H9 (cell line): ENCODE measurements at regions not wholly inside any gene's neighbourhood (a gene's known extent, or its start where the extent isn't known, plus 50 kb on each side); places are given as distances from the start of the nearest gene placed in this dataset.
A peak's percentile ranks its signal among the peaks of the same experiment; 100 is the strongest.

Experiments used
- DNase-seq: peaks from one replicate; pipeline ENCODE4 v3.0.0-alpha.2; 2017
- H2AFZ ChIP-seq: one replicate; pipeline ENCODE4 v1.6.1; 2013; ENCODE audit warnings: mild to moderate bottlenecking, low read length, control low read depth, moderate library complexity
- H2AK5ac ChIP-seq: 2 replicates; pipeline ENCODE4 v1.6.1; 2013; ENCODE audit warnings: low read length, control low read depth, mixed read lengths; ENCODE audit not compliant: insufficient read length
- H2BK120ac ChIP-seq: one replicate; pipeline ENCODE4 v1.6.1; 2013; ENCODE audit warnings: low read depth, mild to moderate bottlenecking, low read length, control low read depth, inconsistent platforms; ENCODE audit not compliant: poor library complexity, severe bottlenecking
- H2BK12ac ChIP-seq: 2 replicates; pipeline ENCODE4 v1.6.1; 2013; ENCODE audit warnings: low read length, control low read depth, mixed read lengths, low read depth; ENCODE audit not compliant: insufficient read length
- H2BK15ac ChIP-seq: 2 replicates; pipeline ENCODE4 v1.6.1; 2013; ENCODE audit warnings: low read depth, low read length, control low read depth
- H2BK20ac ChIP-seq: one replicate; pipeline ENCODE4 v1.6.1; 2013; ENCODE audit warnings: low read depth, mild to moderate bottlenecking, low read length, control low read depth, inconsistent platforms; ENCODE audit not compliant: poor library complexity, severe bottlenecking
- H2BK5ac ChIP-seq: 2 replicates; pipeline ENCODE4 v1.6.1; 2013; ENCODE audit warnings: low read length, control low read depth, mixed read lengths; ENCODE audit not compliant: insufficient read length
- H3K14ac ChIP-seq: 2 replicates; pipeline ENCODE4 v1.6.1; 2013; ENCODE audit warnings: low read length, control low read depth; ENCODE audit not compliant: insufficient read depth
- H3K18ac ChIP-seq: 2 replicates; pipeline ENCODE4 v1.6.1; 2013; ENCODE audit warnings: low read depth, mild to moderate bottlenecking, mixed read lengths, low read length, control low read depth; ENCODE audit not compliant: insufficient read length
- H3K23ac ChIP-seq: 2 replicates; pipeline ENCODE4 v1.6.1; 2013; ENCODE audit warnings: low read length, control low read depth, mixed read lengths, low read depth; ENCODE audit not compliant: insufficient read length
- H3K23me2 ChIP-seq: 2 replicates; pipeline ENCODE4 v1.6.1; 2013; ENCODE audit warnings: low read depth, mild to moderate bottlenecking, mixed read lengths, low read length, control low read depth; ENCODE audit not compliant: insufficient read length, poor library complexity, severe bottlenecking
- H3K27ac ChIP-seq: 2 replicates; pipeline ENCODE4 v1.5.1; 2013; ENCODE audit warnings: low read length, control low read depth, mixed read lengths, low read depth; ENCODE audit not compliant: insufficient read length
- H3K27me3 ChIP-seq: 2 replicates; pipeline ENCODE4 v1.6.1; 2013; ENCODE audit warnings: low read length, control low read depth, inconsistent platforms; ENCODE audit not compliant: insufficient read depth
- H3K4ac ChIP-seq: 2 replicates; pipeline ENCODE4 v1.6.1; 2013; ENCODE audit warnings: low read depth, mild to moderate bottlenecking, control low read depth, inconsistent platforms, low read length, moderate library complexity
- H3K4me1 ChIP-seq: 2 replicates; pipeline ENCODE4 v1.6.1; 2013; ENCODE audit warnings: low read length, control low read depth, inconsistent platforms; ENCODE audit not compliant: insufficient read depth
- H3K4me2 ChIP-seq: 2 replicates; pipeline ENCODE4 v1.6.1; 2013; ENCODE audit warnings: low read length, control low read depth, mixed read lengths; ENCODE audit not compliant: insufficient read length, insufficient read depth
- H3K56ac ChIP-seq: 2 replicates; pipeline ENCODE4 v1.6.1; 2013; ENCODE audit warnings: low read depth, mild to moderate bottlenecking, mixed read lengths, low read length, control low read depth; ENCODE audit not compliant: insufficient read length
- H3K79me1 ChIP-seq: 2 replicates; pipeline ENCODE4 v1.6.1; 2013; ENCODE audit warnings: low read depth, mild to moderate bottlenecking, moderate library complexity, low read length, control low read depth, inconsistent platforms; ENCODE audit not compliant: insufficient read depth, poor library complexity, severe bottlenecking
- H3K79me2 ChIP-seq: 2 replicates; pipeline ENCODE4 v1.6.1; 2013; ENCODE audit warnings: low read length, control low read depth, inconsistent platforms; ENCODE audit not compliant: insufficient read depth
- H3K9ac ChIP-seq: 2 replicates; pipeline ENCODE4 v1.6.1; 2013; ENCODE audit warnings: low read length, control low read depth, mixed read lengths; ENCODE audit not compliant: insufficient read length; ENCODE audit errors: extremely low read depth
- H3K9me3 ChIP-seq: one replicate; pipeline ENCODE4 v1.6.1; 2013; ENCODE audit warnings: low read depth, low read length, inconsistent platforms; ENCODE audit not compliant: control insufficient read depth
- H3T11ph ChIP-seq: one replicate; pipeline ENCODE4 v1.6.1; 2013; ENCODE audit warnings: mild to moderate bottlenecking, low read length, control low read depth, inconsistent platforms
- H4K20me1 ChIP-seq: one replicate; pipeline ENCODE4 v1.6.1; 2013; ENCODE audit not compliant: control insufficient read depth, insufficient read length, insufficient read depth
- H4K5ac ChIP-seq: 2 replicates; pipeline ENCODE4 v1.6.1; 2013; ENCODE audit warnings: low read depth, mild to moderate bottlenecking, mixed read lengths, low read length, control low read depth; ENCODE audit not compliant: insufficient read length
- H4K8ac ChIP-seq: replicated peaks from 2 replicates; pipeline ENCODE4 v1.6.1; 2013; ENCODE audit warnings: low read length, control low read depth, mixed read lengths, low read depth; ENCODE audit not compliant: insufficient read length
- H4K91ac ChIP-seq: 2 replicates; pipeline ENCODE4 v1.6.1; 2013; ENCODE audit warnings: low read depth, mild to moderate bottlenecking, moderate library complexity, mixed read lengths, low read length, control low read depth; ENCODE audit not compliant: insufficient read length
- H3K27ac Mint-ChIP-seq, 3 experiments: 2 replicates in 2 of 3; 3 replicates in 1 of 3; pipeline ENCODE4 v1.8.0; 2020 to 2021; ENCODE audit warnings: mixed read lengths in 3 of 3, mild to moderate bottlenecking in 1 of 3, moderate library complexity in 1 of 3
- H3K27me3 Mint-ChIP-seq: 2 replicates; pipeline ENCODE4 v1.8.0; 2021; ENCODE audit warnings: low read depth, mild to moderate bottlenecking, moderate library complexity, mixed read lengths
- H3K36me3 Mint-ChIP-seq, 3 experiments: 2 replicates in 2 of 3; 3 replicates in 1 of 3; pipeline ENCODE4 v1.8.0; 2020 to 2021; ENCODE audit warnings: low read depth in 3 of 3, mixed read lengths in 3 of 3; ENCODE audit not compliant: insufficient read depth in 1 of 3
- H3K4me1 Mint-ChIP-seq, 2 experiments: 2 replicates each; pipeline ENCODE4 v1.8.0; 2020; ENCODE audit warnings: mixed read lengths in 2 of 2
- H3K4me3 Mint-ChIP-seq, 2 experiments: 2 replicates in 1 of 2; 3 replicates in 1 of 2; pipeline ENCODE4 v1.8.0; 2020 to 2021; ENCODE audit warnings: mild to moderate bottlenecking in 2 of 2, mixed read lengths in 2 of 2, moderate library complexity in 1 of 2
- H3K9me3 Mint-ChIP-seq, 2 experiments: 2 replicates in 1 of 2; 3 replicates in 1 of 2; pipeline ENCODE4 v1.8.0; 2020; ENCODE audit warnings: mild to moderate bottlenecking in 2 of 2, mixed read lengths in 2 of 2, moderate library complexity in 1 of 2
- WGBS: extraction: QIAGEN DNeasy Blood & Tissue Kit; methylation state at CpG from one replicate; pipeline ENCODE4 v1.1.7; 2013; ENCODE audit warnings: missing lambda C conversion rate, low lambda C conversion rate, mixed read lengths; ENCODE audit not compliant: insufficient read length; ENCODE audit errors: extremely low coverage; 5-methylcytosine and 5-hydroxymethylcytosine counted together
- TF ChIP-seq, protein P1 (sequence below): fragments of 200-600 bp; sonication (generic); conservative IDR thresholded peaks from 3 replicates; pipeline ENCODE4 v1.8.0; 2021; ENCODE audit warnings: antibody characterized with exemption, mild to moderate bottlenecking

GRCh38 chr2:41546031-41546430, 501.8 kb upstream of the PKDCC start:
- Histone ChIP-seq H3K4me2 (no peak overlapping the region), H2BK5ac (no peak overlapping the region), H2AFZ (no peak overlapping the region), H3K9me3 (no peaks in the 10 kb centered on the region), H3K27me3 (no peaks in the 10 kb centered on the region), H3K23ac (no peak overlapping the region), H3K18ac (no peak overlapping the region), H2BK12ac (no peak overlapping the region), H3K4me1 (peaks cover 2% of the 10 kb centered on the region; the same call in 1 of the 2 replicates), H3K4ac (no peak overlapping the region), H3K27ac (no peak overlapping the region), H3K23me2 (no peaks in the 10 kb centered on the region), H2BK15ac (no peak overlapping the region), H3K79me2 (no peaks in the 10 kb centered on the region), H4K8ac (peak overlapping the region; percentile 88), H3K9ac (no peak overlapping the region), H3K56ac (no peak overlapping the region), H2BK20ac (no peak overlapping the region), H3K14ac (no peak overlapping the region), H3T11ph (no peak overlapping the region), H4K20me1 (no peaks in the 10 kb centered on the region), H3K79me1 (no peaks in the 10 kb centered on the region), H4K91ac (no peak overlapping the region), H2BK120ac (no peak overlapping the region), H2AK5ac (no peak overlapping the region), H4K5ac (no peak overlapping the region)
- no peak overlapping the region for H3K27ac Mint-ChIP-seq
- H3K4me1 Mint-ChIP-seq = peaks cover 3 to 7% of the 10 kb centered on the region in 2 experiments; a peak in 3 of 4 replicates
- WGBS = no CpG with 5 or more reads among the region's 4 CpGs
- no peak overlapping the region for H3K4me3 Mint-ChIP-seq
- H3K27me3 Mint-ChIP-seq = no peaks in the 10 kb centered on the region
- H3K36me3 Mint-ChIP-seq = no peaks in the 10 kb centered on the region; a peak in 1 of 7 replicates
- no peak for DNase-seq
- TF ChIP-seq, protein P1, sequence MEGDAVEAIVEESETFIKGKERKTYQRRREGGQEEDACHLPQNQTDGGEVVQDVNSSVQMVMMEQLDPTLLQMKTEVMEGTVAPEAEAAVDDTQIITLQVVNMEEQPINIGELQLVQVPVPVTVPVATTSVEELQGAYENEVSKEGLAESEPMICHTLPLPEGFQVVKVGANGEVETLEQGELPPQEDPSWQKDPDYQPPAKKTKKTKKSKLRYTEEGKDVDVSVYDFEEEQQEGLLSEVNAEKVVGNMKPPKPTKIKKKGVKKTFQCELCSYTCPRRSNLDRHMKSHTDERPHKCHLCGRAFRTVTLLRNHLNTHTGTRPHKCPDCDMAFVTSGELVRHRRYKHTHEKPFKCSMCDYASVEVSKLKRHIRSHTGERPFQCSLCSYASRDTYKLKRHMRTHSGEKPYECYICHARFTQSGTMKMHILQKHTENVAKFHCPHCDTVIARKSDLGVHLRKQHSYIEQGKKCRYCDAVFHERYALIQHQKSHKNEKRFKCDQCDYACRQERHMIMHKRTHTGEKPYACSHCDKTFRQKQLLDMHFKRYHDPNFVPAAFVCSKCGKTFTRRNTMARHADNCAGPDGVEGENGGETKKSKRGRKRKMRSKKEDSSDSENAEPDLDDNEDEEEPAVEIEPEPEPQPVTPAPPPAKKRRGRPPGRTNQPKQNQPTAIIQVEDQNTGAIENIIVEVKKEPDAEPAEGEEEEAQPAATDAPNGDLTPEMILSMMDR = no peak
- no peaks in the 10 kb centered on the region for H3K9me3 Mint-ChIP-seq
